H1 (cell line): ENCODE measurements at regions not wholly inside any gene's neighbourhood (a gene's known extent, or its start where the extent isn't known, plus 50 kb on each side); places are given as distances from the start of the nearest gene placed in this dataset.

Experiments used
- CHD1 ChIP-seq: IDR thresholded peaks from 2 replicates; pipeline ENCODE4 v1.6.1; 2012; ENCODE audit warnings: low read depth, low read length, improper control_type of control experiment
- KDM1A ChIP-seq: fragments of 200-600, 300-600 bp; sonication (generic); IDR thresholded peaks from 2 replicates; pipeline ENCODE4 v1.7.1; 2016; ENCODE audit warnings: mild to moderate bottlenecking, low read length, borderline replicate concordance
- SP2 ChIP-seq: IDR thresholded peaks from 2 replicates; pipeline ENCODE4 v1.6.1; 2012; ENCODE audit warnings: mild to moderate bottlenecking, low read length, inconsistent platforms
- TF ChIP-seq, protein P1 (sequence below): IDR thresholded peaks from 2 replicates; pipeline ENCODE4 v1.6.1; 2012; ENCODE audit warnings: inconsistent platforms

GRCh38 chr3:70806021-70806420, 493.6 kb upstream of the MDFIC2 start (continued):
- TF ChIP-seq SP2 (no peak), CHD1 (no peak), KDM1A (no peak)
- TF ChIP-seq, protein P1, sequence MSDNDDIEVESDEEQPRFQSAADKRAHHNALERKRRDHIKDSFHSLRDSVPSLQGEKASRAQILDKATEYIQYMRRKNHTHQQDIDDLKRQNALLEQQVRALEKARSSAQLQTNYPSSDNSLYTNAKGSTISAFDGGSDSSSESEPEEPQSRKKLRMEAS, result no peak
